ENCODE measurements at regions not wholly inside any gene's neighbourhood (a gene's known extent, or its start where the extent isn't known, plus 50 kb on each side); places are given as distances from the start of the nearest gene placed in this dataset.

GRCh38 chr2:18213986-18214385, 335.5 kb downstream of the KCNS3 start:
- TF ChIP-seq ESRRA (IDR thresholded peaks at IDR 0.05; ENCODE audit: borderline replicate concordance, low read length) = no peak
- no peak for TF ChIP-seq CHD4 (IDR thresholded peaks at IDR 0.05; ENCODE audit: borderline replicate concordance)
- H3K9me3 ChIP-seq = no peaks in the 10 kb centered on the region
- H3K27ac ChIP-seq = no peak overlapping the region
- CTCF ChIA-PET = no interaction called here
- no peak overlapping the region for H3K4me2 ChIP-seq
- ATAC-seq (no peak), FAIRE-seq (no peak), DNase-seq (ENCODE audit: low read depth in 1 of 2, low spot score in 1 of 2) (no peak)
- WGBS (ENCODE audit: missing lambda C conversion rate) = 83% methylated on average over 11 of the region's 11 CpGs
- POLR2A ChIA-PET = no interaction called here
- no peak overlapping the region for H3K4me3 ChIP-seq
- peaks cover 18% of the 10 kb centered on the region; the same call in 2 of the 3 replicates for H3K4me1 ChIP-seq

GRCh38 chr2:18209934-18210639, 331.6 kb downstream of the KCNS3 start:
- POLR2A ChIA-PET = interaction anchor here (0.7 kb wide), 1 partner anchor 90 kb away, joined by 3 read pairs; no protein-coding TSS in a partner anchor
- FAIRE-seq = peak; percentile 43
- H3K4me1 ChIP-seq = peaks cover 18% of the 10 kb centered on the region; the same call in 2 of the 3 replicates
- peak; percentile 18 to 67 for DNase-seq (ENCODE audit: low read depth in 1 of 2, low spot score in 1 of 2)
- H3K27ac ChIP-seq = peak overlapping the region in 1 of 2 experiments; percentile 37; a peak in 2 of 6 replicates
- H3K4me2 ChIP-seq = peak overlapping the region; percentile 25; the same call in 2 of the 3 replicates
- peak; percentile 83 for TF ChIP-seq GATA3 (IDR thresholded peaks at IDR 0.05; ENCODE audit: borderline replicate concordance)
- TF ChIP-seq, protein P1, sequence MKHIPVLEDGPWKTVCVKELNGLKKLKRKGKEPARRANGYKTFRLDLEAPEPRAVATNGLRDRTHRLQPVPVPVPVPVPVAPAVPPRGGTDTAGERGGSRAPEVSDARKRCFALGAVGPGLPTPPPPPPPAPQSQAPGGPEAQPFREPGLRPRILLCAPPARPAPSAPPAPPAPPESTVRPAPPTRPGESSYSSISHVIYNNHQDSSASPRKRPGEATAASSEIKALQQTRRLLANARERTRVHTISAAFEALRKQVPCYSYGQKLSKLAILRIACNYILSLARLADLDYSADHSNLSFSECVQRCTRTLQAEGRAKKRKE (CRISPR knock-in tag; IDR thresholded peaks at IDR 0.05; ENCODE audit: low read depth) = no peak
- TF ChIP-seq TP53 (CRISPR knock-in tag; IDR thresholded peaks at IDR 0.05) = no peak
- TF ChIP-seq RARB (CRISPR knock-in tag; IDR thresholded peaks at IDR 0.05) = no peak
- no peak for TF ChIP-seq CBX2 (IDR thresholded peaks at IDR 0.05; ENCODE audit: borderline replicate concordance, low read depth)
- TF ChIP-seq MAFK (IDR thresholded peaks at IDR 0.05; ENCODE audit: partially characterized antibody) = no peak
- 0 out of 2 replicates have a peak, but pooled peaks have one; percentile 36 for TF ChIP-seq MAX (IDR thresholded peaks at IDR 0.05)
- TF ChIP-seq NPAS2 (CRISPR knock-in tag; IDR thresholded peaks at IDR 0.05; ENCODE audit: borderline replicate concordance) = no peak
- no peak for TF ChIP-seq ZSCAN20 (CRISPR knock-in tag; IDR thresholded peaks at IDR 0.05)
- no peak for TF ChIP-seq HMGXB4 (CRISPR knock-in tag; IDR thresholded peaks at IDR 0.05; ENCODE audit: borderline replicate concordance)
- TF ChIP-seq, protein P2, sequence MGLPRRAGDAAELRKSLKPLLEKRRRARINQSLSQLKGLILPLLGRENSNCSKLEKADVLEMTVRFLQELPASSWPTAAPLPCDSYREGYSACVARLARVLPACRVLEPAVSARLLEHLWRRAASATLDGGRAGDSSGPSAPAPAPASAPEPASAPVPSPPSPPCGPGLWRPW (IDR thresholded peaks at IDR 0.05) = no peak
- TF ChIP-seq FOSL2 (IDR thresholded peaks at IDR 0.05) = peak; percentile 6; the same call in 1 of the 2 replicates
- TF ChIP-seq FOSL2 (CRISPR knock-in tag; IDR thresholded peaks at IDR 0.05) = peak; percentile 38
- no peak for TF ChIP-seq HEYL (CRISPR knock-in tag; IDR thresholded peaks at IDR 0.05)
- TF ChIP-seq JUNB (IDR thresholded peaks at IDR 0.05) = peak; percentile 62
- TF ChIP-seq CEBPB (IDR thresholded peaks at IDR 0.05) = no peak
- no peak for TF ChIP-seq RNF2 (IDR thresholded peaks at IDR 0.05; ENCODE audit: borderline replicate concordance, low read depth)
- no peak for TF ChIP-seq JUN (IDR thresholded peaks at IDR 0.05)
- no peak for TF ChIP-seq SREBF2 (IDR thresholded peaks at IDR 0.05)
- peak; percentile 64; the same call in 1 of the 2 replicates for TF ChIP-seq PBX3 (IDR thresholded peaks at IDR 0.05)
- no peak for TF ChIP-seq PHF8 (IDR thresholded peaks at IDR 0.05; ENCODE audit: borderline replicate concordance, low read depth)
- TF ChIP-seq RAD21 (conservative IDR thresholded peaks at IDR 0.05 in 1 of 2, IDR thresholded peaks at IDR 0.05 in 1 of 2) = no peak; a peak in 1 of 5 replicates
- TF ChIP-seq MYC (IDR thresholded peaks at IDR 0.05; ENCODE audit: borderline replicate concordance, low read length) = no peak
- 0 out of 5 replicates have a peak, but pooled peaks of 1 of the 2 experiments have one; percentile 42 for TF ChIP-seq EP300 (IDR thresholded peaks at IDR 0.05)
- no peak for TF ChIP-seq BHLHE40 (IDR thresholded peaks at IDR 0.05; ENCODE audit: low read depth, low read length)
- TF ChIP-seq HOXB5 (CRISPR knock-in tag; IDR thresholded peaks at IDR 0.05) = no peak
- WGBS (ENCODE audit: missing lambda C conversion rate) = 32% methylated on average over 4 of the region's 4 CpGs
- H3K9me3 ChIP-seq = no peaks in the 10 kb centered on the region
- ATAC-seq = peak; percentile 85 to 89; a peak in 5 of 6 replicates
- CTCF ChIA-PET = interaction anchor here (1.6 kb wide), 1 partner anchor 26 kb away, joined by 3 read pairs; no protein-coding TSS in a partner anchor
- no peak overlapping the region for H3K4me3 ChIP-seq
